GM12878 (cell line): ENCODE measurements at regions not wholly inside any gene's neighbourhood (a gene's known extent, or its start where the extent isn't known, plus 50 kb on each side); places are given as distances from the start of the nearest gene placed in this dataset.

ENCODE experiments used
- ASH2L ChIP-seq: fragments of 300-600, 200-600 bp; sonication (generic); IDR thresholded peaks from 2 replicates; pipeline ENCODE4 v1.6.1; 2017; ENCODE audit warnings: low read depth, mild to moderate bottlenecking, borderline replicate concordance
- CREB1 ChIP-seq: IDR thresholded peaks from 2 replicates; pipeline ENCODE4 v1.6.1; 2012; ENCODE audit warnings: low read depth, mild to moderate bottlenecking, inconsistent platforms
- EZH2 ChIP-seq: IDR thresholded peaks from 2 replicates; pipeline ENCODE4 v1.6.1; 2012; ENCODE audit warnings: low read depth, mild to moderate bottlenecking, control low read depth, inconsistent platforms, low read length, borderline replicate concordance; ENCODE audit not compliant: control insufficient read depth
- GATAD2B ChIP-seq: fragments of 450-650 bp; conservative IDR thresholded peaks from 2 replicates; pipeline ENCODE4 v1.6.1; 2017; ENCODE audit warnings: low read depth, mild to moderate bottlenecking, moderate library complexity
- IRF4 ChIP-seq: IDR thresholded peaks from 2 replicates; pipeline ENCODE4 v1.6.1; 2011; ENCODE audit warnings: low read depth, low read length
- KDM1A ChIP-seq: fragments of 200-600 bp; sonication (generic); IDR thresholded peaks from 2 replicates; pipeline ENCODE4 v1.6.1; 2016; ENCODE audit warnings: borderline replicate concordance
- MEF2B ChIP-seq: fragments of 450-650 bp; IDR thresholded peaks from 2 replicates; pipeline ENCODE4 v1.6.1; 2018; ENCODE audit warnings: mild to moderate bottlenecking, moderate library complexity; ENCODE audit not compliant: partially characterized antibody, poor library complexity, severe bottlenecking
- MTA2 ChIP-seq: fragments of 450-650 bp; IDR thresholded peaks from 2 replicates; pipeline ENCODE4 v1.6.1; 2016; ENCODE audit warnings: low read depth, mild to moderate bottlenecking, moderate library complexity
- NFIC ChIP-seq: IDR thresholded peaks from 2 replicates; pipeline ENCODE4 v1.6.1; 2012; ENCODE audit warnings: low read depth, mild to moderate bottlenecking, inconsistent platforms, low read length, moderate library complexity
- NFXL1 ChIP-seq: fragments of 450-650 bp; IDR thresholded peaks from 2 replicates; pipeline ENCODE4 v1.6.1; 2017; ENCODE audit warnings: antibody characterized with exemption, mild to moderate bottlenecking, borderline replicate concordance
- POLR2AphosphoS5 ChIP-seq: IDR thresholded peaks from 2 replicates; pipeline ENCODE4 v1.6.1; 2011; ENCODE audit warnings: mild to moderate bottlenecking, low read length, inconsistent platforms
- RAD51 ChIP-seq: fragments of 450-650 bp; IDR thresholded peaks from 2 replicates; pipeline ENCODE4 v1.6.1; 2016; ENCODE audit warnings: moderate library complexity, mild to moderate bottlenecking, inconsistent platforms
- SMAD1 ChIP-seq: fragments of 450-650 bp; IDR thresholded peaks from 2 replicates; pipeline ENCODE4 v1.6.1; 2018; ENCODE audit warnings: mild to moderate bottlenecking, low read depth; ENCODE audit not compliant: partially characterized antibody
- SMC3 ChIP-seq: IDR thresholded peaks from 2 replicates; pipeline ENCODE4 v1.6.1; 2011; ENCODE audit warnings: low read length, improper control_type of control experiment, borderline replicate concordance
- ZBED1 ChIP-seq: IDR thresholded peaks from 2 replicates; pipeline ENCODE4 v1.6.1; 2016; ENCODE audit warnings: borderline replicate concordance
- ZBTB4 ChIP-seq: fragments of 450-650 bp; formaldehyde crosslinking; IDR thresholded peaks from 2 replicates; pipeline ENCODE4 v1.4.0; 2022; ENCODE audit warnings: mild to moderate bottlenecking, moderate library complexity
- ZNF592 ChIP-seq: fragments of 450-650 bp; IDR thresholded peaks from 2 replicates; pipeline ENCODE4 v1.6.1; 2017; ENCODE audit warnings: mild to moderate bottlenecking, moderate library complexity
- ZZZ3 ChIP-seq: IDR thresholded peaks from 2 replicates; pipeline ENCODE4 v1.6.1; 2011; ENCODE audit warnings: low read depth; ENCODE audit not compliant: control insufficient read depth, insufficient read length
- TF ChIP-seq, protein P1 (sequence below): fragments of 450-650 bp; formaldehyde crosslinking; IDR thresholded peaks from 2 replicates; pipeline ENCODE4 v1.4.0; 2020; ENCODE audit warnings: mild to moderate bottlenecking, moderate library complexity

- TF ChIP-seq, protein P1, sequence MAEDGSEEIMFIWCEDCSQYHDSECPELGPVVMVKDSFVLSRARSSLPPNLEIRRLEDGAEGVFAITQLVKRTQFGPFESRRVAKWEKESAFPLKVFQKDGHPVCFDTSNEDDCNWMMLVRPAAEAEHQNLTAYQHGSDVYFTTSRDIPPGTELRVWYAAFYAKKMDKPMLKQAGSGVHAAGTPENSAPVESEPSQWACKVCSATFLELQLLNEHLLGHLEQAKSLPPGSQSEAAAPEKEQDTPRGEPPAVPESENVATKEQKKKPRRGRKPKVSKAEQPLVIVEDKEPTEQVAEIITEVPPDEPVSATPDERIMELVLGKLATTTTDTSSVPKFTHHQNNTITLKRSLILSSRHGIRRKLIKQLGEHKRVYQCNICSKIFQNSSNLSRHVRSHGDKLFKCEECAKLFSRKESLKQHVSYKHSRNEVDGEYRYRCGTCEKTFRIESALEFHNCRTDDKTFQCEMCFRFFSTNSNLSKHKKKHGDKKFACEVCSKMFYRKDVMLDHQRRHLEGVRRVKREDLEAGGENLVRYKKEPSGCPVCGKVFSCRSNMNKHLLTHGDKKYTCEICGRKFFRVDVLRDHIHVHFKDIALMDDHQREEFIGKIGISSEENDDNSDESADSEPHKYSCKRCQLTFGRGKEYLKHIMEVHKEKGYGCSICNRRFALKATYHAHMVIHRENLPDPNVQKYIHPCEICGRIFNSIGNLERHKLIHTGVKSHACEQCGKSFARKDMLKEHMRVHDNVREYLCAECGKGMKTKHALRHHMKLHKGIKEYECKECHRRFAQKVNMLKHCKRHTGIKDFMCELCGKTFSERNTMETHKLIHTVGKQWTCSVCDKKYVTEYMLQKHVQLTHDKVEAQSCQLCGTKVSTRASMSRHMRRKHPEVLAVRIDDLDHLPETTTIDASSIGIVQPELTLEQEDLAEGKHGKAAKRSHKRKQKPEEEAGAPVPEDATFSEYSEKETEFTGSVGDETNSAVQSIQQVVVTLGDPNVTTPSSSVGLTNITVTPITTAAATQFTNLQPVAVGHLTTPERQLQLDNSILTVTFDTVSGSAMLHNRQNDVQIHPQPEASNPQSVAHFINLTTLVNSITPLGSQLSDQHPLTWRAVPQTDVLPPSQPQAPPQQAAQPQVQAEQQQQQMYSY (CRISPR knock-in tag), result no peak
- peak; percentile 99 for TF ChIP-seq NFIC
- no peak for TF ChIP-seq KDM1A
- TF ChIP-seq NFXL1, result no peak
- no peak for TF ChIP-seq EZH2
- TF ChIP-seq MEF2B, result peak; percentile 95
- peak; percentile 80 for TF ChIP-seq GATAD2B
- no peak for TF ChIP-seq ASH2L
- no peak for TF ChIP-seq POLR2AphosphoS5
- peak; percentile 86 for TF ChIP-seq ZBED1
- no peak for TF ChIP-seq SMC3
- TF ChIP-seq CREB1, result peak; percentile 53; the same call in 1 of the 2 replicates
- peak; percentile 95 for TF ChIP-seq IRF4
- TF ChIP-seq RAD51, result no peak
- TF ChIP-seq ZNF592, result no peak
- TF ChIP-seq ZZZ3, result no peak
- TF ChIP-seq SMAD1, result no peak
- TF ChIP-seq MTA2, result peak; percentile 89
- no peak for TF ChIP-seq ZBTB4
Measured at GRCh38 chr6:130625825-130626527, 201.2 kb upstream of the SMLR1 start (continued).
